Ectodermal cell (in vitro differentiated cells): ENCODE measurements at regions not wholly inside any gene's neighbourhood (a gene's known extent, or its start where the extent isn't known, plus 50 kb on each side); places are given as distances from the start of the nearest gene placed in this dataset.

Experiments used
- H3K27ac ChIP-seq: 2 replicates; pipeline ENCODE4 v1.7.0; 2013; ENCODE audit warnings: mild to moderate bottlenecking, low read depth, low read length; ENCODE audit not compliant: insufficient read depth, poor library complexity, severe bottlenecking
- H3K27me3 ChIP-seq: 2 replicates; pipeline ENCODE4 v1.7.0; 2013; ENCODE audit warnings: mild to moderate bottlenecking, low read length; ENCODE audit not compliant: insufficient read depth, control insufficient read depth, poor library complexity, severe bottlenecking
- H3K36me3 ChIP-seq: one replicate; pipeline ENCODE4 v1.7.0; 2013; ENCODE audit warnings: low read length; ENCODE audit not compliant: control insufficient read depth, insufficient read depth
- H3K4me1 ChIP-seq: one replicate; pipeline ENCODE4 v1.7.0; 2013; ENCODE audit warnings: low read length; ENCODE audit not compliant: control insufficient read depth, insufficient read depth
- H3K4me3 ChIP-seq: 2 replicates; pipeline ENCODE4 v1.7.0; 2013; ENCODE audit warnings: low read depth, low read length, control low read depth; ENCODE audit not compliant: insufficient read depth
- H3K9me3 ChIP-seq: 2 replicates; pipeline ENCODE4 v1.7.0; 2013; ENCODE audit warnings: mild to moderate bottlenecking, low read length, moderate library complexity; ENCODE audit not compliant: control insufficient read depth
- WGBS, 2 experiments: methylation state at CpG; one replicate each; pipeline ENCODE4 v1.1.7; 2013; ENCODE audit warnings: missing lambda C conversion rate in 2 of 2; 5-methylcytosine and 5-hydroxymethylcytosine counted together

DNA sequence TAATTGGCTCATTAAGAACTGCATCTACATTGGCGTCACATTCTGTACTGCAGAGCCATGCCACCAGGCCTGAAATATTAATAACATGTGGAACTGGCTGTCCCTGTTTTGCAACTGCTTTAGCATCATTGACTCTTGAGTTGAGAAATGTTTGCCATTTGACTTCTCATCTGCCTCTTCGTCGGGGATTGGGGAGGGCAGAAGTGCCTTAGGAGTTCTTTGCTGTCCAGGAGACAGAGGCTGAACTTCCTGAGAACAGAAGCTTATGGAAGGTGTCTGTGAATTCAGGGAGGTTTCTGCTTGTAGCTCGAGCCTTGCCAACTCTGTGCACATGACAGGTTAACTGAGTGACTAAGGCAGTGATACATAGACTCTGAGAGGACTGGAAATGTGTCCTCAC lies 265.0 kb downstream of the KIF4B start:
- H3K27me3 ChIP-seq, result no peaks in the 10 kb centered on the region
- H3K4me3 ChIP-seq, result no peak overlapping the region
- no peak overlapping the region for H3K27ac ChIP-seq
- no peaks in the 10 kb centered on the region for H3K9me3 ChIP-seq
- no peaks in the 10 kb centered on the region for H3K36me3 ChIP-seq
- 89 to 90% methylated on average over 4 of the region's 4 CpGs for WGBS, 2 experiments
- peaks cover 9% of the 10 kb centered on the region for H3K4me1 ChIP-seq

DNA sequence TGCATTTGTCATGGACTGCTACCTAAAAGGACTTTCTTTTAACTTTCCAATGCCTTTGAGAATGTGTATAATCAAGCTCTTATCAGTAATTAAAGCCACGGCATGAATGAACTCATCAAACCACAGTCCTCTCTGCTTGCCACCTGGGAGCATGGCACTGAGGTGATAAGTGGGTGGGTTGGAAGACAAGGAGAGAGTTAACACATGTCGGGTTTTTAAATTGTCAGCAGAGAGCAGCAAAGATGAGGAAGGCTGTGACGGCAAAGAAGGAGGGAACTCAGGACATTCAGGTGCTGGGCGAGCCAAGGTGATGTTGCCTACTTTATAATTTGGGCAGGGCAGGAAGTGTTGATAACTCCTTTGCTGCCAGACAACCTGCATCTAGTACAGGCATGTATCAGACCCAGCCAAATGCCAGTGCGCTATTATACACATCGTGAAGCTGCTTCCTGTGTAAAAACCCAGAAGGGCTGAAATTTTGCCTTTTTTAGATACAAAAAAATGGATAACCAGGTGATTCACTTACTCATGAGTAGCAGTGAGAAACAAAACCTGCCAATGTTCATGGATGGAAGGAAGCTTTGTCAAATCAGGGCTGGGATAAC lies 269.1 kb downstream of the KIF4B start:
- Histone ChIP-seq H3K36me3 (no peaks in the 10 kb centered on the region), H3K9me3 (no peaks in the 10 kb centered on the region), H3K4me1 (peaks cover 3% of the 10 kb centered on the region), H3K27ac (no peak overlapping the region), H3K4me3 (no peak overlapping the region), H3K27me3 (no peaks in the 10 kb centered on the region)
- WGBS, 2 experiments, result 88 to 90% methylated on average over 6 of the region's 6 CpGs

DNA sequence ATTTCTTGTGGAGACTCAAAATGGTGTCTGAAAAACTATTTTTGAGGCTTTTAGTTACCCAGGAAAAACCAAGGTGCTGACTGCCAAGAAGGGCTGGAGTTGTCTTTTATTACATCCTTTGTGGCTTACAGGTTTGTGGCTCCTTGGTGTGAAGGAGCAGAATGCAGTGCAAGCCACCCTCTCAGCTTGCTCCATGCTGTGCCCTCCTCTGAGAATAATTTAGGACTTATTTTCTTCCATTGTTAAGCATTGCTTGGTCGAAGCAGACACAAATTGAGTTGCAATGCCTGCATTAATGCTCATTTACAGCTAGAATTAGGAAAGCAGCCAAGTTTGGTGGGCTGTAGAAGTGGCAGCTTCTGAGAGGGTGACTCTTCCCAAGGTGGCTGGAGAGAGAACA lies 272.2 kb downstream of the KIF4B start:
- no peaks in the 10 kb centered on the region for H3K36me3 ChIP-seq
- no peaks in the 10 kb centered on the region for H3K27me3 ChIP-seq
- no peak overlapping the region for H3K27ac ChIP-seq
- peaks cover 3% of the 10 kb centered on the region for H3K4me1 ChIP-seq
- no peak overlapping the region for H3K4me3 ChIP-seq
- 26 to 33% methylated on average over 1 of the region's 1 CpG for WGBS, 2 experiments
- no peaks in the 10 kb centered on the region for H3K9me3 ChIP-seq

DNA sequence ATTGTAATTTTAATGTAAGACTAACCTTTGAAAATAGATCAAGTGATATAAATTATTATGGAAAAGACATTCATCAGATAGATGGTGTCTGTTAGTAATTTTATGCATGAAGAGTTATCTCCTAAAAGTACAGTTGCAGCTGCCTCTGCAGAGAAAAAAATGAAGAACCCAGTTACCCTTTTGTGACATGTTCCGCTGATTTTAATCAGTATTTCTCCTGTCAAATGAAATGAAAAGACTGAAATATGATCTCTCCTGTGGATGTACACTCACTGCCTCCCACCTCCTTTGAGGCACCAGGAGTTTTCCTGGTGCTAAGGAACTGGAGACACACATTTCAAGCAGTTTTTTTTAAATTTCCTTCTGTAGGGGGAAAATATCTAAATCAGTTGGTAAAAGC lies 277.4 kb downstream of the KIF4B start:
- H3K9me3 ChIP-seq, result no peaks in the 10 kb centered on the region
- no peaks in the 10 kb centered on the region for H3K4me1 ChIP-seq
- H3K4me3 ChIP-seq, result no peak overlapping the region
- WGBS, 2 experiments, result 90 to 100% methylated on average over 1 of the region's 1 CpG
- H3K27me3 ChIP-seq, result no peaks in the 10 kb centered on the region
- no peak overlapping the region for H3K27ac ChIP-seq
- H3K36me3 ChIP-seq, result no peaks in the 10 kb centered on the region

DNA sequence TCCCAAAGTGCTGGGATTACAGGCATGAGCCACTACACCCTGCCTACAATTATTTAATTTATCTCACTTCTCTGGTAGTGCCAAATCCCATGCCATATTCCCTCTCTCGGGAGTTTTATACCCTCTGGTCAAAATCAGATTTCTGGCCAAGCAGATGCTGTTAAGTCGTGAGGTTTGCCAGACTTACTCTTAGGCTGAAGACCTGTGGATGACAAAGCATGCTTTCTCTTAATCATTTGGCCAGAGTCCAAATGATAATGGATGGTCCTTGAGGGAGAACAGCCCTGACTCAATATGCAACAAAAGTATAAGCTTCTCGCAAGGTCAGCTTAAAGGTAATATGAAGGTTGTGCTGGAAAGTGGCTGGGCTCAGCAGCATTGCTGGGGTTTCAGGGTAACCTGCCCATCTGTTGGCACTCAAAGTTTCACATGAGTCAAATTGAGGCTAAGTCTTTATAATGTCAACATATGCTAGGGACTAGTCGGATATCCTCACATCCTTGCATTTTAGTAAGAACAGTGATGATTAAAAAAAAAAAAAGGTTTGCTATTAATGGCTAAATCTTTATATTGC lies 280.1 kb downstream of the KIF4B start:
- H3K9me3 ChIP-seq, result no peaks in the 10 kb centered on the region
- no peak overlapping the region for H3K27ac ChIP-seq
- no peak overlapping the region for H3K4me3 ChIP-seq
- no peaks in the 10 kb centered on the region for H3K4me1 ChIP-seq
- no peaks in the 10 kb centered on the region for H3K36me3 ChIP-seq
- no peaks in the 10 kb centered on the region for H3K27me3 ChIP-seq
- 91 to 98% methylated on average over 3 to 4 of the region's 4 CpGs for WGBS, 2 experiments

DNA sequence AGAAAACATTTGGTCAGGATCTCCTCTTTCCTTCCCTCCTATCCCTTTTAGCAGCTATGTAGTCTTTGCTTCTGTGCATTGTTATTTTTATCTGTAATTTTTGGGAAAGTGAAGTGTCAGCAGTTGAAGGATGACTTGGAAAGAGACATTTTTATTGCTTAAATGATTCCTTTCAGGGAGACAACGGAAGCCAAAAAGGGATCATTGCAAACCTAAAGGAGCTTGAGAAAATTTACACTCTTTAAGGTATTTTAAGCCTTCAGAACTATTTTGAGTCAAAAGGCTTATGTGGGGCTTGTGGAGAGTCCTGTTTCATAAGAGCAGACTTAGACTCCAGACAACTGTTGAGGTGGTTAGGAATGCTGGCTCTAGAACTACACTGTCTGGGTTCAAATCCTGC lies 281.6 kb downstream of the KIF4B start:
- Histone ChIP-seq H3K36me3 (no peaks in the 10 kb centered on the region), H3K27me3 (no peaks in the 10 kb centered on the region), H3K4me1 (no peaks in the 10 kb centered on the region), H3K4me3 (no peak overlapping the region), H3K9me3 (no peaks in the 10 kb centered on the region), H3K27ac (no peak overlapping the region)
- WGBS, 2 experiments, result 88 to 91% methylated on average over 1 of the region's 1 CpG

DNA sequence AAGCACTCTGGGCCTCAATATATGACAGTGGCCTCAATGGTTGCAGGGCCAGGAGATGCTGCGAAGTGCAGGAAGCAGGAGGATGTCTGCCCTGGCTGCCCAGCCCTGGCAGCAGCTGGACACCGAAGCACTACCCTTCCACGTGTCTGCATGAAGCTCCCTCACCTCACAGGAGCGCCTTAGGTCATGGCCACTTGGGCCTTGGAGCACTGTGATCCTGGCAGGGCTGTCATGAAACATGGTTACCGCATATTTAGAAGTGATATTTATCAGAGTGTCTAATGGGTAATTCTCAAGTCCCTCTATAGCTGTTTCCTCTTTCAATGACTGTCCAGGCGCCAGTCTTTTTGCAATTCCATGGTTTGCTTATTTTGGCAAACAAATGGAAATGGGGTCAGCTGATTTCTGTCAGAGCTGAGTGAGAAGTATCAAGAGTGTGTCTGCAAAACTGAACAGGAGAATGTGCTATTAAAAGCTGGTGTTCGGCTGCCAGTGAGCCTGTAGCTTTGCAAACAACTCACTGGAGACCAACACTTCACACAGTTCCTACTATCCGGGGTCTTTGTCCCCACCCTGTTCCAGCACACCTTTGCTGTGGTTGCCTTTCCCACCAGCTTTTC lies 285.9 kb downstream of the KIF4B start:
- no peaks in the 10 kb centered on the region for H3K36me3 ChIP-seq
- 93 to 94% methylated on average over 8 of the region's 8 CpGs for WGBS, 2 experiments
- H3K27ac ChIP-seq, result no peak overlapping the region
- H3K4me3 ChIP-seq, result no peak overlapping the region
- H3K9me3 ChIP-seq, result no peaks in the 10 kb centered on the region
- no peaks in the 10 kb centered on the region for H3K4me1 ChIP-seq
- no peaks in the 10 kb centered on the region for H3K27me3 ChIP-seq

DNA sequence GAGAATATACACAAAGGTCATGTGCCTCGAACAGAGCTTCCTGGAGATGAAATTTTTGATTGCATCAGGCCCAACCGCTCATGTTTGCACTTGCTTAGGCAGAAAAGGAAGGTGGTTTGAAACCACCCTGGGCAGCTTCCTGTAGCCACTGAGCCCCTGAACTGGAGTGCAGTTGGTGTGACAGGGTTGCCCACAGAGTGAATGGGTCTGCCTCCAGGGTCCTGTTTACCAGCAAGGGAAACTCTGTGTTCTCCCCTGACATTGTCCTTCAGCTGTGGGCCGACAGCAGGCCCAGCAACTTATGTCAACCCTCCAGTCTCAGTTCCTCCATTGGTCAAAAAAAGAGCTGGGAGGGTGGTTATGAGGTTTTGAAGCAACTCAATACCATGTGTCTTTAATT lies 289.6 kb downstream of the KIF4B start:
- no peaks in the 10 kb centered on the region for H3K27me3 ChIP-seq
- no peaks in the 10 kb centered on the region for H3K9me3 ChIP-seq
- H3K4me3 ChIP-seq, result no peak overlapping the region
- H3K4me1 ChIP-seq, result no peaks in the 10 kb centered on the region
- H3K36me3 ChIP-seq, result no peaks in the 10 kb centered on the region
- 72 to 74% methylated on average over 3 of the region's 3 CpGs for WGBS, 2 experiments
- H3K27ac ChIP-seq, result no peak overlapping the region

DNA sequence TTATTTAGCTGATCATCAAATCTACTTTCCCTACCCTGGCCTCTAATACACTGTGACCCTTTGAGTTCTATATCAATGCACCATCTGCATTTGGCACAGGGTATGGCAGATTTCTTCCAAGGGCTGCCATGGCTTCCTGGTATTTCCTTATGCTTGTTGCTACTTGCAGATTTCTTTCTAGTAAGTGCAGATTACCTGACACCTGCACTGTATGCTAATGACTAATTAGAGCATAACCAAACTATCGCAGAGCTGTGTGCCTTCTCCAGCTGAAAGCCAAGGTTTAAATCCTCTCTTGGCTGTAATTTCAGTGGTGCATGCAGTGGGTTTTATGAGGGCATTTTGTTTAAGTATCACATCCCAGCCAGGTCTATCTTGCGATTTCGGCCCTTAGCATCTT lies 293.7 kb downstream of the KIF4B start:
- WGBS, 2 experiments, result 98% methylated on average over 3 of the region's 3 CpGs

DNA sequence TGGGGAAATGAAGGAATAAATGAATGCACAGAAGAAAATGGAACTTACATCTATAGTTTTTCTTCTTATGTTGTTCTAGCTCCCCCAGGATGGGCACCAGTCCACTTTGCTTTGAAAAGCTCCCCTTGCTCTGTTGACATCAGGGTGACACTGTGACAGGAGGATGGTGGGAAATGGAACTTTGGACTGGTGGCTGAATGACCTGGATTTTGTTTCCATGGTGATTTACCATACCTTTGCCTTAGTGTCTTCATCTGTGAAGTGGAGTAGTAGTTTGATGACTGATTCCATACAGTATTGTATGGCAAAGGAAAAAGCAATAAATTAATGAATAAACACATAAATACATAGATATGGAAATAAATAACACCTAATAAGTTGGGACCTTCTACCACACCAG lies 294.7 kb downstream of the KIF4B start:
- Histone ChIP-seq H3K36me3 (no peaks in the 10 kb centered on the region), H3K4me3 (no peak overlapping the region), H3K27me3 (no peaks in the 10 kb centered on the region), H3K27ac (no peak overlapping the region), H3K9me3 (no peaks in the 10 kb centered on the region), H3K4me1 (no peaks in the 10 kb centered on the region)

More for the DNA sequence above, 293.7 kb downstream of the KIF4B start:
- no peaks in the 10 kb centered on the region for H3K4me1 ChIP-seq
- no peak overlapping the region for H3K4me3 ChIP-seq
- no peaks in the 10 kb centered on the region for H3K36me3 ChIP-seq
- no peaks in the 10 kb centered on the region for H3K9me3 ChIP-seq
- H3K27me3 ChIP-seq, result no peaks in the 10 kb centered on the region
- H3K27ac ChIP-seq, result no peak overlapping the region
